HAP-1 (cell line): ENCODE measurements at regions not wholly inside any gene's neighbourhood (a gene's known extent, or its start where the extent isn't known, plus 50 kb on each side); places are given as distances from the start of the nearest gene placed in this dataset.
A peak's percentile ranks its signal among the peaks of the same experiment; 100 is the strongest.

Experiments
- DNase-seq, 2 experiments: peaks; one replicate each; pipeline ENCODE4 v3.0.0-alpha.2; 2016 to 2020; ENCODE audit warnings: low spot score in 2 of 2
- H3K27me3 ChIP-seq: fragments of 250-450 bp; sonication (Bioruptor Pico); 2 replicates; pipeline ENCODE4 v1.5.1; 2020; ENCODE audit warnings: low read depth, mild to moderate bottlenecking, moderate library complexity
- H3K36me3 ChIP-seq: fragments of 250-450 bp; sonication (Bioruptor Pico); replicated peaks from 2 replicates; pipeline ENCODE4 v1.5.1; 2020; ENCODE audit warnings: mild to moderate bottlenecking
- H3K4me1 ChIP-seq: fragments of 250-450 bp; sonication (Bioruptor Pico); 2 replicates; pipeline ENCODE4 v1.5.1; 2020; ENCODE audit warnings: mild to moderate bottlenecking
- H3K4me3 ChIP-seq: fragments of 250-450 bp; sonication (Bioruptor Pico); 2 replicates; pipeline ENCODE4 v1.5.1; 2020; ENCODE audit warnings: mild to moderate bottlenecking, moderate library complexity
- H3K9me3 ChIP-seq: fragments of 250-450 bp; sonication (Bioruptor Pico); 2 replicates; pipeline ENCODE4 v1.5.1; 2020; ENCODE audit warnings: mild to moderate bottlenecking, moderate library complexity
- in situ Hi-C: fragments of 300-500 bp; cut with MboI; formaldehyde crosslinking; loops from 3 replicates; pipeline ENCODE4 v1.14.3; 2020; ENCODE audit warnings: low sequenced_read_pairs, inconsistent platforms, mixed read lengths

GRCh38 chr5:61758711-61759110 lies 426.7 kb downstream of the ZSWIM6 start:
- DNase-seq: no peak
- peaks cover 6% of the 10 kb centered on the region for H3K4me1 ChIP-seq
- H3K4me3 ChIP-seq: no peak overlapping the region
- H3K9me3 ChIP-seq: no peaks in the 10 kb centered on the region
- no peaks in the 10 kb centered on the region for H3K36me3 ChIP-seq
- in situ Hi-C loops: no loop called here
- H3K27me3 ChIP-seq: no peaks in the 10 kb centered on the region

- DNase-seq: no peak
- H3K4me1 ChIP-seq: no peaks in the 10 kb centered on the region
- H3K9me3 ChIP-seq: no peaks in the 10 kb centered on the region
- no peak overlapping the region for H3K4me3 ChIP-seq
- 0 out of 2 replicates have a peak, but pooled peaks cover 4% of the 10 kb centered on the region for H3K27me3 ChIP-seq
- in situ Hi-C loops: no loop called here
- H3K36me3 ChIP-seq: no peaks in the 10 kb centered on the region
Observed at GRCh38 chr5:61765471-61765870, 433.4 kb downstream of the ZSWIM6 start.

- DNase-seq: no peak
- no peaks in the 10 kb centered on the region for H3K4me1 ChIP-seq
- no peaks in the 10 kb centered on the region for H3K36me3 ChIP-seq
- no peaks in the 10 kb centered on the region for H3K9me3 ChIP-seq
- H3K27me3 ChIP-seq: 0 out of 2 replicates have a peak, but pooled peaks cover 4% of the 10 kb centered on the region
- no peak overlapping the region for H3K4me3 ChIP-seq
- in situ Hi-C loops: no loop called here
Observed at GRCh38 chr5:61766141-61766540, 434.1 kb downstream of the ZSWIM6 start.

- Histone ChIP-seq H3K4me3 (no peak overlapping the region), H3K27me3 (0 out of 2 replicates have a peak, but pooled peaks cover 4% of the 10 kb centered on the region), H3K9me3 (no peaks in the 10 kb centered on the region), H3K4me1 (no peaks in the 10 kb centered on the region), H3K36me3 (no peaks in the 10 kb centered on the region)
- in situ Hi-C loops: no loop called here
- no peak for DNase-seq
Observed at GRCh38 chr5:61767231-61768080, 435.4 kb downstream of the ZSWIM6 start.

GRCh38 chr5:61768692-61769281 lies 436.7 kb downstream of the ZSWIM6 start:
- Histone ChIP-seq H3K4me1 (no peaks in the 10 kb centered on the region), H3K9me3 (no peaks in the 10 kb centered on the region; the same call in 1 of the 2 replicates), H3K4me3 (no peak overlapping the region), H3K27me3 (0 out of 2 replicates have a peak, but pooled peaks cover 7% of the 10 kb centered on the region), H3K36me3 (no peaks in the 10 kb centered on the region)
- in situ Hi-C loops: no loop called here
- DNase-seq: peak; percentile 42 to 64

GRCh38 chr5:61771062-61771461 lies 439.0 kb downstream of the ZSWIM6 start:
- in situ Hi-C loops: no loop called here

GRCh38 chr5:61771808-61772207 lies 439.8 kb downstream of the ZSWIM6 start:
- Histone ChIP-seq H3K27me3 (peaks cover 8% of the 10 kb centered on the region; the same call in 1 of the 2 replicates), H3K4me3 (no peak overlapping the region), H3K4me1 (no peaks in the 10 kb centered on the region), H3K36me3 (no peaks in the 10 kb centered on the region), H3K9me3 (no peaks in the 10 kb centered on the region; the same call in 1 of the 2 replicates)
- in situ Hi-C loops: no loop called here
- DNase-seq: no peak

More at GRCh38 chr5:61771062-61771461, 439.0 kb downstream of the ZSWIM6 start:
- Histone ChIP-seq H3K4me1 (no peaks in the 10 kb centered on the region), H3K27me3 (peaks cover 8% of the 10 kb centered on the region; the same call in 1 of the 2 replicates), H3K9me3 (no peaks in the 10 kb centered on the region; the same call in 1 of the 2 replicates), H3K36me3 (no peaks in the 10 kb centered on the region), H3K4me3 (no peak overlapping the region)
- DNase-seq: no peak

- H3K27me3 ChIP-seq: peaks cover 7% of the 10 kb centered on the region; the same call in 1 of the 2 replicates
- H3K4me3 ChIP-seq: no peak overlapping the region
Observed at GRCh38 chr5:61775901-61776300, 443.8 kb downstream of the ZSWIM6 start.

GRCh38 chr5:61777292-61777691 lies 445.2 kb downstream of the ZSWIM6 start:
- Histone ChIP-seq H3K4me3 (no peak overlapping the region), H3K27me3 (peaks cover 7% of the 10 kb centered on the region; the same call in 1 of the 2 replicates), H3K4me1 (no peaks in the 10 kb centered on the region), H3K9me3 (no peaks in the 10 kb centered on the region; the same call in 1 of the 2 replicates), H3K36me3 (no peaks in the 10 kb centered on the region)
- DNase-seq: no peak
- in situ Hi-C loops: no loop called here

More at GRCh38 chr5:61775901-61776300, 443.8 kb downstream of the ZSWIM6 start:
- in situ Hi-C loops: no loop called here
- no peaks in the 10 kb centered on the region for H3K36me3 ChIP-seq
- DNase-seq: no peak
- no peaks in the 10 kb centered on the region; the same call in 1 of the 2 replicates for H3K9me3 ChIP-seq
- H3K4me1 ChIP-seq: no peaks in the 10 kb centered on the region

- in situ Hi-C loops: no loop called here
- H3K4me3 ChIP-seq: no peak overlapping the region
Observed at GRCh38 chr5:61779743-61780142, 447.7 kb downstream of the ZSWIM6 start.

GRCh38 chr5:61783481-61783880 lies 451.4 kb downstream of the ZSWIM6 start:
- DNase-seq: no peak
- no peaks in the 10 kb centered on the region for H3K27me3 ChIP-seq
- H3K4me1 ChIP-seq: no peaks in the 10 kb centered on the region
- H3K9me3 ChIP-seq: no peaks in the 10 kb centered on the region
- H3K36me3 ChIP-seq: no peaks in the 10 kb centered on the region
- in situ Hi-C loops: no loop called here
- no peak overlapping the region for H3K4me3 ChIP-seq

More at GRCh38 chr5:61779743-61780142, 447.7 kb downstream of the ZSWIM6 start:
- Histone ChIP-seq H3K9me3 (no peaks in the 10 kb centered on the region), H3K36me3 (no peaks in the 10 kb centered on the region), H3K4me1 (no peaks in the 10 kb centered on the region), H3K27me3 (peaks cover 2% of the 10 kb centered on the region; the same call in 1 of the 2 replicates)
- DNase-seq: no peak

GRCh38 chr5:61784341-61784740 lies 452.3 kb downstream of the ZSWIM6 start:
- no peak overlapping the region for H3K4me3 ChIP-seq
- H3K9me3 ChIP-seq: no peaks in the 10 kb centered on the region
- no peak for DNase-seq
- H3K27me3 ChIP-seq: no peaks in the 10 kb centered on the region
- H3K36me3 ChIP-seq: no peaks in the 10 kb centered on the region
- H3K4me1 ChIP-seq: no peaks in the 10 kb centered on the region
- in situ Hi-C loops: no loop called here

GRCh38 chr5:61788548-61788947 lies 456.5 kb downstream of the ZSWIM6 start:
- Histone ChIP-seq H3K4me1 (no peaks in the 10 kb centered on the region), H3K4me3 (no peak overlapping the region), H3K36me3 (no peaks in the 10 kb centered on the region), H3K27me3 (no peaks in the 10 kb centered on the region), H3K9me3 (no peaks in the 10 kb centered on the region)
- in situ Hi-C loops: no loop called here
- no peak for DNase-seq

- H3K36me3 ChIP-seq: no peaks in the 10 kb centered on the region
- no peaks in the 10 kb centered on the region for H3K9me3 ChIP-seq
- no peak overlapping the region for H3K4me3 ChIP-seq
- no peaks in the 10 kb centered on the region for H3K4me1 ChIP-seq
- H3K27me3 ChIP-seq: no peaks in the 10 kb centered on the region
- no peak for DNase-seq
- in situ Hi-C loops: no loop called here
Observed at GRCh38 chr5:61790007-61790406, 457.9 kb downstream of the ZSWIM6 start.
